ENCODE measurements at regions not wholly inside any gene's neighbourhood (a gene's known extent, or its start where the extent isn't known, plus 50 kb on each side); places are given as distances from the start of the nearest gene placed in this dataset.
"Not testable (repeated sequence)": the region's sequence is repeated elsewhere in the genome, so short reads cannot be mapped to it uniquely, and the experiment has no call there.

- no peaks in the 10 kb centered on the region for H3K36me3 ChIP-seq
- no peak overlapping the region for H3K27ac ChIP-seq
- H3K9me3 ChIP-seq, result no peaks in the 10 kb centered on the region
- TF ChIP-seq CTCF (IDR thresholded peaks at IDR 0.05), result no peak
- H3K27me3 ChIP-seq, result no peaks in the 10 kb centered on the region
- DNase-seq, result no peak
- no peaks in the 10 kb centered on the region for H3K4me1 ChIP-seq
- no peak for ATAC-seq
- H3K4me3 ChIP-seq, result no peak overlapping the region
- intact Hi-C loops (cut with DNase I), result no loop called here
These were observed 330.8 kb downstream of the UBE2NL start for GRCh38 chrX:144214651-144215050.

GRCh38 chrX:144219035-144219434 lies 335.2 kb downstream of the UBE2NL start:
- Histone ChIP-seq H3K9me3 (no peaks in the 10 kb centered on the region), H3K36me3 (no peaks in the 10 kb centered on the region), H3K4me1 (no peaks in the 10 kb centered on the region), H3K27ac (no peak overlapping the region), H3K27me3 (no peaks in the 10 kb centered on the region), H3K4me3 (no peak overlapping the region)
- TF ChIP-seq CTCF (IDR thresholded peaks at IDR 0.05), result no peak
- DNase-seq (no peak), ATAC-seq (no peak)
- 24 to 30% methylated on average over 4 of the region's 4 CpGs for WGBS, 2 donors
- intact Hi-C loops (cut with DNase I), result no loop called here

- DNase-seq; intact Hi-C loops (cut with DNase I); H3K27me3 ChIP-seq; ATAC-seq; H3K27ac ChIP-seq; H3K4me3 ChIP-seq; H3K36me3 ChIP-seq; H3K4me1 ChIP-seq: not testable (repeated sequence)
- 92 to 97% methylated on average over 14 to 38 of the region's 40 CpGs for WGBS, 2 donors
- H3K9me3 ChIP-seq, result peaks cover 0 to 40% (median 0%) of the 10 kb centered on the region in 11 donors
These were observed 347.4 kb downstream of the UBE2NL start for GRCh38 chrX:144231116-144231785.

- Histone ChIP-seq H3K4me1 (no peaks in the 10 kb centered on the region), H3K27me3 (no peaks in the 10 kb centered on the region), H3K4me3 (no peak overlapping the region), H3K36me3 (no peaks in the 10 kb centered on the region), H3K27ac (no peak overlapping the region), H3K9me3 (peaks cover 0 to 22% (median 0%) of the 10 kb centered on the region in 11 donors)
- intact Hi-C loops (cut with DNase I), result no loop called here
- 69 to 81% methylated on average over 1 of the region's 1 CpG for WGBS, 2 donors
- TF ChIP-seq CTCF (IDR thresholded peaks at IDR 0.05), result no peak
- no peak for DNase-seq
- no peak for ATAC-seq
These were observed 369.5 kb downstream of the UBE2NL start for GRCh38 chrX:144253356-144253755.

GRCh38 chrX:144259054-144259453 lies 375.2 kb downstream of the UBE2NL start:
- H3K27me3 ChIP-seq, result no peaks in the 10 kb centered on the region
- H3K9me3 ChIP-seq, result peaks cover 0 to 26% (median 0%) of the 10 kb centered on the region in 11 donors
- no peak for TF ChIP-seq CTCF (IDR thresholded peaks at IDR 0.05)
- no peak for DNase-seq
- no peak overlapping the region for H3K4me3 ChIP-seq
- 44 to 45% methylated on average over 3 of the region's 3 CpGs for WGBS, 2 donors
- H3K4me1 ChIP-seq, result no peaks in the 10 kb centered on the region
- no peak overlapping the region for H3K27ac ChIP-seq
- ATAC-seq, result no peak
- intact Hi-C loops (cut with DNase I), result no loop called here
- no peaks in the 10 kb centered on the region for H3K36me3 ChIP-seq

Data from heart right ventricle (tissue), 16 donors.